IMR-90 (cell line): ENCODE measurements at regions not wholly inside any gene's neighbourhood (a gene's known extent, or its start where the extent isn't known, plus 50 kb on each side); places are given as distances from the start of the nearest gene placed in this dataset.

Experiments
- ATAC-seq: fragments of 200-7000 bp; cut with Tn5 transposase; 2 replicates; pipeline ENCODE4 v1.9.1; 2020; ENCODE audit warnings: low read depth, mild to moderate bottlenecking, moderate library complexity
- BruUV-seq: library from RNA; stranded (reverse); fragments of 400-500 nt; replicated peaks from 2 replicates; lab custom pipeline; 2021; lab: Mats Ljungman, UMichigan
- CTCF ChIA-PET: fragments of 300-600 bp; formaldehyde crosslinking; extraction: SDS; loops from one replicate; lab custom pipeline; 2021; ENCODE audit warnings: antibody characterized with exemption; lab: Yijun Ruan, JAX
- POLR2A ChIA-PET: fragments of 300-600 bp; sonication (Branson Sonifier 250); formaldehyde crosslinking; loops from one replicate; lab custom pipeline; 2022; ENCODE audit warnings: antibody characterized with exemption; ENCODE audit not compliant: unreplicated experiment; lab: Charles Lee
- DNase-seq: peaks from one replicate; pipeline ENCODE4 v3.0.0; 2013
- H2AFZ ChIP-seq: replicated peaks from 2 replicates; pipeline ENCODE3; 2013; ENCODE audit warnings: low read length, mild to moderate bottlenecking; ENCODE audit not compliant: poor library complexity
- H2AK5ac ChIP-seq: 2 replicates; pipeline ENCODE4 v1.6.1; 2013; ENCODE audit warnings: low read depth, low read length, inconsistent platforms
- H2AK9ac ChIP-seq: replicated peaks from 2 replicates; pipeline ENCODE3; 2013; ENCODE audit warnings: mild to moderate bottlenecking, low read depth, low read length, moderate library complexity; ENCODE audit not compliant: poor library complexity
- H2BK120ac ChIP-seq: 2 replicates; pipeline ENCODE4 v1.6.1; 2013; ENCODE audit warnings: low read depth, low read length, inconsistent platforms
- H2BK15ac ChIP-seq: 3 replicates; pipeline ENCODE4 v1.6.1; 2013; ENCODE audit warnings: low read depth, low read length, inconsistent platforms
- H2BK20ac ChIP-seq: 2 replicates; pipeline ENCODE4 v1.6.1; 2013; ENCODE audit warnings: low read depth, mild to moderate bottlenecking, inconsistent platforms, low read length, moderate library complexity
- H2BK5ac ChIP-seq: 2 replicates; pipeline ENCODE4 v1.6.1; 2013; ENCODE audit warnings: mild to moderate bottlenecking, low read depth, low read length, inconsistent platforms; ENCODE audit not compliant: poor library complexity, severe bottlenecking
- H3K14ac ChIP-seq: replicated peaks from 2 replicates; pipeline ENCODE4 v1.6.1; 2013; ENCODE audit warnings: low read depth, low read length, inconsistent platforms
- H3K18ac ChIP-seq: 2 replicates; pipeline ENCODE4 v1.6.1; 2013; ENCODE audit warnings: low read depth, low read length, control low read depth
- H3K23ac ChIP-seq: 2 replicates; pipeline ENCODE4 v1.6.1; 2013; ENCODE audit warnings: low read depth, low read length, inconsistent platforms
- H3K27ac ChIP-seq: 2 replicates; pipeline ENCODE4 v1.5.1; 2013; ENCODE audit warnings: mild to moderate bottlenecking, control low read depth, low read length; ENCODE audit not compliant: insufficient read depth
- H3K27me3 ChIP-seq: 2 replicates; pipeline ENCODE4 v1.6.1; 2013; ENCODE audit warnings: low read length; ENCODE audit not compliant: control insufficient read depth, insufficient read depth
- H3K36me3 ChIP-seq: 2 replicates; pipeline ENCODE4 v1.6.1; 2013; ENCODE audit warnings: low read length, mixed read lengths; ENCODE audit not compliant: control insufficient read depth, insufficient read depth
- H3K4ac ChIP-seq: 2 replicates; pipeline ENCODE4 v1.6.1; 2013; ENCODE audit warnings: low read depth, low read length, inconsistent platforms
- H3K4me1 ChIP-seq: 2 replicates; pipeline ENCODE4 v1.6.1; 2013; ENCODE audit warnings: low read length, mixed read lengths; ENCODE audit not compliant: control insufficient read depth, insufficient read depth
- H3K4me2 ChIP-seq: 2 replicates; pipeline ENCODE4 v1.6.1; 2013; ENCODE audit warnings: low read depth, mild to moderate bottlenecking, control low read depth, low read length, moderate library complexity
- H3K4me3 ChIP-seq: 2 replicates; pipeline ENCODE4 v1.5.1; 2013; ENCODE audit warnings: low read depth, mild to moderate bottlenecking, control low read depth, low read length, moderate library complexity; ENCODE audit not compliant: insufficient read depth
- H3K56ac ChIP-seq: 2 replicates; pipeline ENCODE4 v1.6.1; 2013; ENCODE audit warnings: low read length, inconsistent platforms; ENCODE audit not compliant: insufficient read depth; ENCODE audit errors: extremely low read depth
- H3K79me1 ChIP-seq, 2 experiments: 2 replicates each; pipeline ENCODE4 v1.6.1; 2013; ENCODE audit warnings: low read length in 2 of 2, inconsistent platforms in 1 of 2, low read depth in 1 of 2
- H3K9ac ChIP-seq: 2 replicates; pipeline ENCODE4 v1.6.1; 2013; ENCODE audit warnings: low read depth, low read length, control low read depth
- H3K9me1 ChIP-seq: 2 replicates; pipeline ENCODE4 v1.6.1; 2013; ENCODE audit warnings: low read length, inconsistent platforms; ENCODE audit not compliant: insufficient read depth
- H3K9me3 ChIP-seq: 2 replicates; pipeline ENCODE4 v1.6.1; 2013; ENCODE audit warnings: low read length; ENCODE audit not compliant: control insufficient read depth, insufficient read depth
- H4K20me1 ChIP-seq: 2 replicates; pipeline ENCODE4 v1.6.1; 2013; ENCODE audit warnings: low read length, inconsistent platforms; ENCODE audit not compliant: insufficient read depth
- H4K5ac ChIP-seq: 2 replicates; pipeline ENCODE4 v1.6.1; 2013; ENCODE audit warnings: mild to moderate bottlenecking, low read depth, low read length, control low read depth
- H4K8ac ChIP-seq, 2 experiments: 2 replicates each; pipeline ENCODE4 v1.6.1; 2013; ENCODE audit warnings: low read depth in 2 of 2, low read length in 2 of 2, control low read depth in 1 of 2, inconsistent platforms in 1 of 2
- H4K91ac ChIP-seq: 2 replicates; pipeline ENCODE4 v1.6.1; 2013; ENCODE audit warnings: low read depth, low read length, inconsistent platforms; ENCODE audit not compliant: insufficient read depth
- POLR2A ChIP-seq: IDR thresholded peaks from 2 replicates; pipeline ENCODE4 v1.6.1; 2012; ENCODE audit warnings: mild to moderate bottlenecking, low read depth, low read length
- WGBS, 2 experiments: methylation state at CpG; one replicate each; pipeline versions ENCODE4 v1.1.5 to v1.1.7; 2013; ENCODE audit warnings: missing lambda C conversion rate in 2 of 2; ENCODE audit not compliant: insufficient read length in 1 of 2; ENCODE audit errors: extremely low coverage in 2 of 2; 5-methylcytosine and 5-hydroxymethylcytosine counted together
- dilution Hi-C: fragments of 300-500 bp; cut with HindIII; formaldehyde crosslinking; loops from one replicate; pipeline ENCODE4 v1.14.3; 2018; ENCODE audit warnings: low sequenced_read_pairs; ENCODE audit not compliant: unreplicated experiment
- in situ Hi-C: fragments of 300-500 bp; cut with MboI; formaldehyde crosslinking; loops from 3 replicates; pipeline ENCODE4 v1.14.3; 2019; ENCODE audit warnings: low sequenced_read_pairs, inconsistent platforms, mixed read lengths
- intact Hi-C: fragments of 100-400 bp; cut with micrococcal nuclease; formaldehyde crosslinking; loops from 2 replicates; pipeline ENCODE4 v1.10.0; 2022

- H2BK120ac ChIP-seq: peak overlapping the region; percentile 11; the same call in 1 of the 2 replicates
- no peaks in the 10 kb centered on the region for H3K9me1 ChIP-seq
- WGBS, 2 experiments: no CpG with 5 or more reads among the region's 1 CpG
- no TSS peak for BruUV-seq
- TF ChIP-seq POLR2A: no peak
- peak overlapping the region; percentile 5; the same call in 1 of the 3 replicates for H2BK15ac ChIP-seq
- intact Hi-C loops: no loop called here
- ATAC-seq: no peak
- H4K20me1 ChIP-seq: no peaks in the 10 kb centered on the region
- no peak overlapping the region for H3K9ac ChIP-seq
- no peak overlapping the region for H3K4me2 ChIP-seq
- no peak overlapping the region for H2AFZ ChIP-seq
- no peaks in the 10 kb centered on the region for H3K36me3 ChIP-seq
- H3K23ac ChIP-seq: no peak overlapping the region
- no peak overlapping the region for H3K4me3 ChIP-seq
- POLR2A ChIA-PET: no interaction called here
- no peak for DNase-seq
- no peaks in the 10 kb centered on the region for H3K79me1 ChIP-seq
- no peak overlapping the region for H2AK5ac ChIP-seq
- H3K9me3 ChIP-seq: no peaks in the 10 kb centered on the region
- peak overlapping the region; percentile 33; the same call in 1 of the 2 replicates for H2BK20ac ChIP-seq
- peaks cover 3% of the 10 kb centered on the region; the same call in 1 of the 2 replicates for H3K4me1 ChIP-seq
- no peak overlapping the region for H4K5ac ChIP-seq
- in situ Hi-C loops: no loop called here
- no peak overlapping the region for H3K27ac ChIP-seq
- H3K56ac ChIP-seq: no peak overlapping the region
- dilution Hi-C loops: no loop called here
- 0 out of 2 replicates have a peak overlapping the region, but pooled peaks have one; percentile 15 for H3K4ac ChIP-seq
- H4K91ac ChIP-seq: no peak overlapping the region
- H2AK9ac ChIP-seq: no peak overlapping the region
- no peak overlapping the region for H2BK5ac ChIP-seq
- H3K27me3 ChIP-seq: no peaks in the 10 kb centered on the region
- no peak overlapping the region for H3K14ac ChIP-seq
- H4K8ac ChIP-seq: no peak overlapping the region
- no peak overlapping the region for H3K18ac ChIP-seq
- CTCF ChIA-PET: no interaction called here
Observed at GRCh38 chr3:110562621-110563020, 509.0 kb upstream of the NECTIN3 start.
